A673 (cell line): ENCODE measurements at regions not wholly inside any gene's neighbourhood (a gene's known extent, or its start where the extent isn't known, plus 50 kb on each side); places are given as distances from the start of the nearest gene placed in this dataset.

Experiments used
- BruUV-seq: library from RNA; stranded (reverse); fragments of 400-500 nt; replicated peaks from 2 replicates; lab custom pipeline; 2021; lab: Mats Ljungman, UMichigan
- CTCF ChIA-PET: fragments of 300-600 bp; sonication (Branson Sonifier 250); formaldehyde crosslinking; loops from one replicate; lab custom pipeline; 2022; ENCODE audit warnings: antibody characterized with exemption; lab: Charles Lee
- POLR2A ChIA-PET: fragments of 300-600 bp; sonication (Branson Sonifier 250); formaldehyde crosslinking; loops from one replicate; lab custom pipeline; 2022; ENCODE audit warnings: antibody characterized with exemption; ENCODE audit not compliant: low non-redundant PET; lab: Charles Lee
- DNase-seq: peaks from one replicate; pipeline ENCODE4 v3.0.0-alpha.2; 2015; ENCODE audit warnings: low spot score
- H3K27ac ChIP-seq: fragments of 200-600 bp; sonication (generic); 2 replicates; pipeline ENCODE4 v1.5.1; 2016; ENCODE audit warnings: mixed run types, low read depth, mild to moderate bottlenecking, mixed read lengths, antibody characterized with exemption, low read length; ENCODE audit not compliant: poor library complexity, severe bottlenecking
- H3K27me3 ChIP-seq: fragments of 200-600 bp; sonication (generic); replicated peaks from 2 replicates; pipeline ENCODE4 v1.6.1; 2017; ENCODE audit warnings: mixed run types, low read depth, mild to moderate bottlenecking, mixed read lengths, antibody characterized with exemption, low read length; ENCODE audit not compliant: insufficient read depth, poor library complexity
- H3K36me3 ChIP-seq: fragments of 200-600 bp; sonication (generic); 2 replicates; pipeline ENCODE4 v1.6.1; 2016; ENCODE audit warnings: mixed run types, mild to moderate bottlenecking, mixed read lengths, antibody characterized with exemption, low read length; ENCODE audit not compliant: insufficient read depth, poor library complexity, severe bottlenecking
- H3K4me1 ChIP-seq: fragments of 200-600 bp; sonication (generic); 2 replicates; pipeline ENCODE4 v1.6.1; 2017; ENCODE audit warnings: mixed run types, mild to moderate bottlenecking, mixed read lengths, antibody characterized with exemption, low read length; ENCODE audit not compliant: insufficient read depth, poor library complexity, severe bottlenecking
- H3K4me3 ChIP-seq: fragments of 200-600 bp; sonication (generic); 2 replicates; pipeline ENCODE4 v1.5.1; 2016; ENCODE audit warnings: low read depth, mixed run types, mild to moderate bottlenecking, mixed read lengths, low read length; ENCODE audit not compliant: poor library complexity, severe bottlenecking
- H3K9me3 ChIP-seq: fragments of 200-600 bp; sonication (generic); 2 replicates; pipeline ENCODE4 v1.6.1; 2016; ENCODE audit warnings: mixed run types, low read depth, mild to moderate bottlenecking, mixed read lengths, antibody characterized with exemption, low read length; ENCODE audit not compliant: poor library complexity, severe bottlenecking
- EZH2 ChIP-seq: fragments of 200-600 bp; sonication (generic); IDR thresholded peaks from 2 replicates; pipeline ENCODE4 v1.6.1; 2017; ENCODE audit warnings: borderline replicate concordance, low read depth, mild to moderate bottlenecking, mixed read lengths, antibody characterized with exemption, low read length; ENCODE audit not compliant: poor library complexity, severe bottlenecking
- intact Hi-C: fragments of 100-400 bp; cut with micrococcal nuclease; formaldehyde crosslinking; loops from one replicate; pipeline ENCODE4 v1.10.0; 2022; ENCODE audit not compliant: unreplicated experiment
- TF ChIP-seq, protein P1 (sequence below): fragments of 300-800, 200-600 bp; sonication (generic); conservative IDR thresholded peaks from 2 replicates; pipeline ENCODE4 v1.5.1; 2017; ENCODE audit warnings: low read depth, mild to moderate bottlenecking, antibody characterized with exemption, low read length, moderate library complexity, mixed read lengths

DNA sequence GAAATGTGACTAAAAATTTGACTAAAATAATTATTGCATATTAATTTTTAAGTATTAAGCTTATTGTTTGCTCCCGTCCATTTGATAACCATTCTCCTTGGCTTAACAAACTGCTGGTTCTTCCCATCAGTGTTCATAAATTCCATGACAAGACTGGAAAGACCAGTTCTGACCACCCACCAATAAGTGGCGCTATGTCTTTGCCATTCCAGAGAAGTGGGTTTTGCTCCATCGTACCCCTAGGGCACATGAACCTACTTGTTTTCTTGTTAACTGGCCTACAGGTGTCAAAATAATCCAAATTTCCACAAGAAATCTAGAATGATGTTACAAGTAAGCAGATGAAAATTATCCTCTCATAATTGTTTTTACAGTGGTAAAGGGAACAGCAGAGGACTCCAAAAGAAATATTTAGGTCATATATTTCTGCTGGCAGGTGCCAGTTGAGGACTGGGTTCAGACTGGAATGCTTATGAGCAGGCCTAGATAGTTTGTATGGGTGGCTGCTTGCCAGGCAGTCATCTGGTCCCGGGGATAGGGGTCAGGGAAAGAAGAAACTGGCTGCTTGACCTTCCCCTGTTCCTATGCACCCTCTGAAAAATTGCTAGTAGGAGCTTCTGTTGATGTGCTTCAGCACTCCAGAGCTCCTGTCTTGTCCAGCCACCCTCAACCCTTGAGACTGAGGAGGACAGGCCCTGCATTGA, 283.1 kb upstream of the ADAMTSL1 start:
- DNase-seq = no peak
- H3K27ac ChIP-seq = no peak overlapping the region
- no peaks in the 10 kb centered on the region for H3K27me3 ChIP-seq
- H3K4me3 ChIP-seq = no peak overlapping the region
- POLR2A ChIA-PET = no interaction called here
- no peaks in the 10 kb centered on the region for H3K36me3 ChIP-seq
- TF ChIP-seq EZH2 = no peak
- TF ChIP-seq, protein P1, sequence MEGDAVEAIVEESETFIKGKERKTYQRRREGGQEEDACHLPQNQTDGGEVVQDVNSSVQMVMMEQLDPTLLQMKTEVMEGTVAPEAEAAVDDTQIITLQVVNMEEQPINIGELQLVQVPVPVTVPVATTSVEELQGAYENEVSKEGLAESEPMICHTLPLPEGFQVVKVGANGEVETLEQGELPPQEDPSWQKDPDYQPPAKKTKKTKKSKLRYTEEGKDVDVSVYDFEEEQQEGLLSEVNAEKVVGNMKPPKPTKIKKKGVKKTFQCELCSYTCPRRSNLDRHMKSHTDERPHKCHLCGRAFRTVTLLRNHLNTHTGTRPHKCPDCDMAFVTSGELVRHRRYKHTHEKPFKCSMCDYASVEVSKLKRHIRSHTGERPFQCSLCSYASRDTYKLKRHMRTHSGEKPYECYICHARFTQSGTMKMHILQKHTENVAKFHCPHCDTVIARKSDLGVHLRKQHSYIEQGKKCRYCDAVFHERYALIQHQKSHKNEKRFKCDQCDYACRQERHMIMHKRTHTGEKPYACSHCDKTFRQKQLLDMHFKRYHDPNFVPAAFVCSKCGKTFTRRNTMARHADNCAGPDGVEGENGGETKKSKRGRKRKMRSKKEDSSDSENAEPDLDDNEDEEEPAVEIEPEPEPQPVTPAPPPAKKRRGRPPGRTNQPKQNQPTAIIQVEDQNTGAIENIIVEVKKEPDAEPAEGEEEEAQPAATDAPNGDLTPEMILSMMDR = no peak
- CTCF ChIA-PET = no interaction called here
- intact Hi-C loops = no loop called here
- no peaks in the 10 kb centered on the region for H3K9me3 ChIP-seq
- H3K4me1 ChIP-seq = no peaks in the 10 kb centered on the region
- no TSS peak for BruUV-seq

DNA sequence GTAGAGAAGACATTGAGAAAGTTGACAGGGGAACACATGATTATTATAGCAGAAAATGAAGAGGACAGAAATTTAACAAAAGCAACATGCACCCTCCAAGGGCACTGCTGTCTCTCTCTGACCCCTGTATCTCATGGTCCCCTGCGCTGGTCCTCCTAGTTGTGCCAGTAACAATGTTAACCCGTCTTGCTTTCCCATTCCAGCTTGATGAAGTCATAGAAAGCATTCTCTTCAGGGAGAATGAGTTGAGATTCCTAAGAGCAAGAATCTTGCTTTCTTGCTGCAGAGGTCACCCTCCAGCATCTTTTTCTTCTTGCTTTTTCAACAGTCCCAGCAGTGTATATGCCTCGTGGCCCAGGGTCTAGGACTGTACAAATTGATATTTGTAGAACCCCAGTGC, 279.6 kb upstream of the ADAMTSL1 start:
- H3K9me3 ChIP-seq = no peaks in the 10 kb centered on the region
- H3K4me3 ChIP-seq = no peak overlapping the region
- TF ChIP-seq, protein P1 = no peak
- TF ChIP-seq EZH2 = no peak
- no peaks in the 10 kb centered on the region for H3K27me3 ChIP-seq
- intact Hi-C loops = no loop called here
- CTCF ChIA-PET = no interaction called here
- no peak for DNase-seq
- no peaks in the 10 kb centered on the region for H3K36me3 ChIP-seq
- no peak overlapping the region for H3K27ac ChIP-seq
- BruUV-seq = no TSS peak
- POLR2A ChIA-PET = no interaction called here
- H3K4me1 ChIP-seq = no peaks in the 10 kb centered on the region

DNA sequence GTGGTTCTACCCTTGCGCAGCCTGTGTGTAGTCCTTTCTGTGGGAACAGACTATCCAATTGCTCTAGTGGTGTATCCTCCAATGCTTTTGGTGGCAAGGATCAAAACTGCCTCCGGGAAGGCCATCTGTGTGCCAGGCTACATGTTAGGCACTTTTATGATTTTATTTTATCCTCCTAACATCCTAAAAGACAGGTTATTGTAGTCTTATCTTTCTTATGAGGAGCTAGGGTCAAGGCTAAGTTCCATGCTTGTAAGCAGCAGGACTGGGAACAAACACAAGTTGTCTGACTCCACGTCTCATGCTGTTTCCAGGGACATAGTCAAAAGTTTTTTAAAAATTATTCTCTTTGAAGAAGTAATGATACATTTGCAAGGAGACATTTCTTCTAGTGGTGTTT, 278.7 kb upstream of the ADAMTSL1 start:
- Histone ChIP-seq H3K4me1 (no peaks in the 10 kb centered on the region), H3K27ac (no peak overlapping the region), H3K36me3 (no peaks in the 10 kb centered on the region), H3K9me3 (no peaks in the 10 kb centered on the region), H3K4me3 (no peak overlapping the region), H3K27me3 (no peaks in the 10 kb centered on the region)
- ChIA-PET CTCF (no interaction called here), POLR2A (no interaction called here)
- DNase-seq = no peak
- BruUV-seq = no TSS peak
- TF ChIP-seq EZH2 = no peak
- TF ChIP-seq, protein P1 = no peak
- intact Hi-C loops = no loop called here
